Mesendoderm (in vitro differentiated cells): ENCODE measurements at regions not wholly inside any gene's neighbourhood (a gene's known extent, or its start where the extent isn't known, plus 50 kb on each side); places are given as distances from the start of the nearest gene placed in this dataset.

Experiments used
- DNase-seq: peaks from one replicate; pipeline ENCODE4 v3.0.0; 2013
- H2AK5ac ChIP-seq: 2 replicates; pipeline ENCODE4 v1.6.1; 2013; ENCODE audit warnings: low read length, inconsistent platforms
- H2BK120ac ChIP-seq: 2 replicates; pipeline ENCODE4 v1.6.1; 2013; ENCODE audit warnings: low read depth, mild to moderate bottlenecking, low read length, moderate library complexity, mixed read lengths
- H2BK15ac ChIP-seq: replicated peaks from 2 replicates; pipeline ENCODE4 v1.6.1; 2013; ENCODE audit warnings: low read depth, mild to moderate bottlenecking, moderate library complexity
- H2BK5ac ChIP-seq: 2 replicates; pipeline ENCODE4 v1.6.1; 2013; ENCODE audit warnings: low read length, inconsistent platforms
- H3K18ac ChIP-seq: 2 replicates; pipeline ENCODE4 v1.6.1; 2013; ENCODE audit warnings: mild to moderate bottlenecking, low read length, mixed read lengths
- H3K23ac ChIP-seq: one replicate; pipeline ENCODE4 v1.6.1; 2013; ENCODE audit warnings: low read length
- H3K27ac ChIP-seq: 2 replicates; pipeline ENCODE4 v1.5.1; 2013; ENCODE audit warnings: low read depth, mild to moderate bottlenecking, inconsistent platforms, low read length, moderate library complexity
- H3K27me3 ChIP-seq: 2 replicates; pipeline ENCODE4 v1.6.1; 2013; ENCODE audit warnings: low read length, control low read depth, mild to moderate bottlenecking, inconsistent platforms; ENCODE audit not compliant: insufficient read depth, poor library complexity
- H3K36me3 ChIP-seq: 2 replicates; pipeline ENCODE4 v1.6.1; 2013; ENCODE audit warnings: low read length, inconsistent platforms; ENCODE audit not compliant: control insufficient read depth, insufficient read depth
- H3K4ac ChIP-seq: one replicate; pipeline ENCODE4 v1.6.1; 2013; ENCODE audit warnings: low read depth, mild to moderate bottlenecking, low read length, moderate library complexity
- H3K4me1 ChIP-seq: 2 replicates; pipeline ENCODE4 v1.6.1; 2013; ENCODE audit warnings: low read depth, low read length, inconsistent platforms; ENCODE audit not compliant: control insufficient read depth
- H3K4me2 ChIP-seq: 2 replicates; pipeline ENCODE4 v1.6.1; 2013; ENCODE audit warnings: low read length
- H3K4me3 ChIP-seq: 2 replicates; pipeline ENCODE4 v1.5.1; 2013; ENCODE audit warnings: mild to moderate bottlenecking, low read length
- H3K56ac ChIP-seq: one replicate; pipeline ENCODE4 v1.6.1; 2013; ENCODE audit warnings: low read length
- H3K79me1 ChIP-seq: 2 replicates; pipeline ENCODE4 v1.6.1; 2013; ENCODE audit warnings: low read length, inconsistent platforms
- H3K79me2 ChIP-seq: 2 replicates; pipeline ENCODE4 v1.6.1; 2013; ENCODE audit warnings: mild to moderate bottlenecking, low read length; ENCODE audit not compliant: control insufficient read depth, insufficient read depth
- H3K9ac ChIP-seq: 2 replicates; pipeline ENCODE4 v1.6.1; 2013; ENCODE audit warnings: low read length, inconsistent platforms
- H4K5ac ChIP-seq: one replicate; pipeline ENCODE4 v1.6.1; 2013; ENCODE audit warnings: low read length
- H4K8ac ChIP-seq: one replicate; pipeline ENCODE4 v1.6.1; 2013; ENCODE audit warnings: low read depth, mild to moderate bottlenecking, control low read depth, low read length, moderate library complexity
- WGBS: extraction: QIAGEN DNeasy Blood & Tissue Kit; methylation state at CpG from one replicate; pipeline ENCODE4 v1.1.7; 2013; ENCODE audit warnings: low lambda C conversion rate, missing lambda C conversion rate; ENCODE audit not compliant: insufficient coverage; ENCODE audit errors: extremely low coverage; 5-methylcytosine and 5-hydroxymethylcytosine counted together

DNA sequence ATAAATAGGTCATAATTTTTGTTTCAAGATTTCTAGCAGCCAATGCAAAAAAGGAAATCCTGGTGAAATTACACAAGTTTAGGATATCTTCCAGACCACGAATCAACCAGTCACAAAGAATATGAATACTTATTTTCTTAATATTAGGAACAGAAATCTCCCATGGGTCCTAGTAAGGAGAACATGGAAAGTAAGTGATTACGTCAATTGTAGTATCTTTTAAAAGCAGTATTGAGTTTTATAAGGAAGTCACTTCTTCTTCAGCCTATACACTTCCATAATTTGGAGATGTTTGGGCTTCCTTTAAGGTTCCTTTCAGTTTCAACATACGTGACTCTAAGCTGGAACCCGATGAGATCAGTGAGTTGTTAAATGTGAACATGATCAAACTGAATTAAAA lies 534.5 kb downstream of the USP25 start:
- Histone ChIP-seq H3K36me3 (no peaks in the 10 kb centered on the region), H2AK5ac (no peak overlapping the region), H3K56ac (no peak overlapping the region), H3K4me2 (no peak overlapping the region), H3K79me1 (no peaks in the 10 kb centered on the region), H3K23ac (no peak overlapping the region), H3K4ac (no peak overlapping the region), H3K27me3 (no peaks in the 10 kb centered on the region), H3K18ac (no peak overlapping the region), H2BK120ac (no peak overlapping the region), H2BK5ac (no peak overlapping the region), H2BK15ac (no peak overlapping the region), H3K9ac (no peak overlapping the region), H3K27ac (no peak overlapping the region), H4K5ac (no peak overlapping the region), H3K79me2 (no peaks in the 10 kb centered on the region), H4K8ac (no peak overlapping the region), H3K4me1 (no peaks in the 10 kb centered on the region), H3K4me3 (no peak overlapping the region)
- WGBS, result no CpG with 5 or more reads among the region's 4 CpGs
- no peak for DNase-seq

DNA sequence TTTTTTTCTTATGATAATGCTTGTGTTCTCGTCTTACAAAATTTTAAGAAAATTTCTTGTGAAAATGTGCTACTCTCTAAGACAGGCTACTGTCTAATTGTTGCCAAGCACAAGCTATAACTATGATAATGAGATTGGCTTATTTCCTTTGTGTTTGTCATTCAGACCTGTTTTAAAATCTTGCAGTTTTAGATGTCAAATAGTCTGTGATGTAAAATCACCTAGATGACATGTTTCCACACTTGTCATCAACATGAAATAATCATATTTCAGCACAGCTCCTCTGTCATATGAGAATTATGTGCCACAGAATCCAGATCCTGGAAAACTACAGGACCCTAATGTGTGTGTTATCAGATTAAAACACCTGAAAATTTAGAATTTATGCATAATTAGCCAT lies 539.7 kb downstream of the USP25 start:
- no peaks in the 10 kb centered on the region for H3K27me3 ChIP-seq
- H3K9ac ChIP-seq, result no peak overlapping the region
- H3K56ac ChIP-seq, result no peak overlapping the region
- H3K4ac ChIP-seq, result no peak overlapping the region
- H2BK15ac ChIP-seq, result no peak overlapping the region
- H4K5ac ChIP-seq, result no peak overlapping the region
- H3K18ac ChIP-seq, result no peak overlapping the region
- H2BK120ac ChIP-seq, result no peak overlapping the region
- no peaks in the 10 kb centered on the region for H3K4me1 ChIP-seq
- no peak overlapping the region for H3K27ac ChIP-seq
- no peak overlapping the region for H3K23ac ChIP-seq
- no peak overlapping the region for H2BK5ac ChIP-seq
- H3K79me1 ChIP-seq, result no peaks in the 10 kb centered on the region
- no CpG with 5 or more reads among the region's 1 CpG for WGBS
- H4K8ac ChIP-seq, result no peak overlapping the region
- no peak overlapping the region for H3K4me2 ChIP-seq
- no peak overlapping the region for H2AK5ac ChIP-seq
- H3K79me2 ChIP-seq, result no peaks in the 10 kb centered on the region
- no peak for DNase-seq
- no peaks in the 10 kb centered on the region for H3K36me3 ChIP-seq
- no peak overlapping the region for H3K4me3 ChIP-seq

DNA sequence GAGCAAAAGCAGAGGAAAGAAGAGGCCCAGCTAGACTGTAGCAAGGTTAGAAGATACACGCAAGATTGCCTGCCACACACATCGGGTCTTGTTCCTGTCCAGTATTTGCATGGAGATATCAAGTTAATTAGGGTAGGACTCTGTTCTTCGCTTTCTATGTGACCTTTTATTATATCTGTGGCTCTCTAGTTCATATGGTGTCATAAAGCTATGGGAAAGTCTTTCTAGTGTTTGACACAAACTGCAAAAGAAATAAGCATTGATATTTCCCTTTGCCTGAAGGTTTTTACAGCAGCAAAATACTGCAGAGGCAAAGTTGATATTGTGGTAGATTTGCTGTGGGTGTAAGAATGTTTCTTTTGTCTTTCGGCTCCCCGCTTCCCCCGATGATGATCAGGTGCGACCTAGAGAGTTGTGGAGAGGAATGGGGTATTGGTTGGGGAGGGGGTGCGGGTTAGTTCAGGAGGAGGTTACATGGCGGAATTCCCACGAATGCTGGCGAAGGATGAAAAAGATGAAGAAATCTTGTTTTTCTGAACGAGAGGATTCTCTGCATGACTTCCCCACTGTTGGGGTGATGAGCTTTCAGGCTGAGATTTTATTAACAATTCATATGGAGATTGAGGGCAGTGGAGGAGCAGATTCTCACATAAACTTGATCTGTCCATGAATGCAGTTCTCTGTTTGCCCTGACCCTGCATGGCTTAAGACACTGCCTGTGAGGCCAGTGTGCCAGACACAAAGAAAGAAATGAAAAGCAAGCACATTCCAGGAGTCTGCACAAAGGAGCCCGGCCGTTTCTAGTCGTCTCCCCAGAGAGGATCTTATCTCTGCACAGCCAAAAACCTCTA lies 550.2 kb downstream of the USP25 start:
- no peak overlapping the region for H3K9ac ChIP-seq
- no peak overlapping the region for H3K4me2 ChIP-seq
- H2BK15ac ChIP-seq, result no peak overlapping the region
- no peak overlapping the region for H3K4me3 ChIP-seq
- H3K79me1 ChIP-seq, result no peaks in the 10 kb centered on the region
- H4K8ac ChIP-seq, result no peak overlapping the region
- peaks cover 4% of the 10 kb centered on the region for H3K4me1 ChIP-seq
- no peak overlapping the region for H2AK5ac ChIP-seq
- no peak overlapping the region for H3K56ac ChIP-seq
- peak; percentile 20 for DNase-seq
- no peak overlapping the region for H4K5ac ChIP-seq
- no peaks in the 10 kb centered on the region for H3K79me2 ChIP-seq
- peak overlapping the region; percentile 45 for H3K18ac ChIP-seq
- no peak overlapping the region for H3K4ac ChIP-seq
- H3K27me3 ChIP-seq, result no peaks in the 10 kb centered on the region
- no peak overlapping the region for H3K23ac ChIP-seq
- WGBS, result no CpG with 5 or more reads among the region's 15 CpGs
- no peak overlapping the region for H2BK120ac ChIP-seq
- H3K36me3 ChIP-seq, result no peaks in the 10 kb centered on the region
- no peak overlapping the region for H2BK5ac ChIP-seq
- H3K27ac ChIP-seq, result no peak overlapping the region

DNA sequence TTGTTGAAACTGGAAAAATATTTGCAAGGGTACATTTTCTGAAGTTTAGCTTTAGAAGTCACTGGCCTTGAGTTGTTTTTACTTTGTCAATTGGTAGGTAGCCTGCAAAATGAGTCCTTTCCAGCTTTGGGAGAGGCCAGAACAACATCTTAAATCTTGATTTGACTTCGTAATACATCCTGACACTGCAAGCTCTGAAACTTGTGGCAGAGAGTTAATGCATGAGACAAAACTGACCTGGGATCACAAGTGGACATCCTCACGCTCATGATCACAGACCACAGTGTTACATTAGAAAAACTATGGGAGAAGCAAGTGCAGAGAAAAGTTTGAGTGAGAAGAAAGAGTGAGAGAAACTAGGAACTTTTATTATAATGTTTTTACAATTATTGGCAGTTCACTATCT lies 550.9 kb downstream of the USP25 start:
- no peak for DNase-seq
- Histone ChIP-seq H3K4me3 (no peak overlapping the region), H2BK120ac (no peak overlapping the region), H4K8ac (peak overlapping the region; percentile 13), H3K4me2 (no peak overlapping the region), H3K18ac (peak overlapping the region; percentile 14), H2AK5ac (no peak overlapping the region), H4K5ac (no peak overlapping the region), H3K79me1 (no peaks in the 10 kb centered on the region), H3K23ac (no peak overlapping the region), H3K27me3 (no peaks in the 10 kb centered on the region), H3K9ac (no peak overlapping the region), H3K79me2 (no peaks in the 10 kb centered on the region), H3K4me1 (peaks cover 4% of the 10 kb centered on the region), H2BK5ac (no peak overlapping the region), H3K36me3 (no peaks in the 10 kb centered on the region), H3K27ac (no peak overlapping the region), H3K56ac (no peak overlapping the region), H3K4ac (no peak overlapping the region), H2BK15ac (peak overlapping the region; percentile 45)
- no CpG with 5 or more reads among the region's 2 CpGs for WGBS

DNA sequence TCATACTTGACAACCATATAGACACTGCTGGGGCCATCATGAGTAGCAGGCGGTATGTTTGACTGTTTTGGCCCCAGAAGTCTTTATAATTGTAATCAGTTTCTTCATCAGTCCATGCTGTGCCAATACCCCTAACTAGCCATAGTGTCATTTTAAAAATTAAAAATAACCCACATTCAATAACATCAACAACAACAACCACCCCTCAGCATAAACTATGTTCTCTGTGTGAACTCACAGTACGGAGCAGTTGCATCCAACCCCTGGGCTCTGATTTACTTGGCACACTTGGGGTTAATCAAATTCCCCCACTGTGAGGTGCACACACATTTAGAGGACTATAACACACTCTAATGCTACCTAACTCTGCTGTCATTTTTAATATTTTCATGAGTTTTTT lies 553.7 kb downstream of the USP25 start:
- no peak overlapping the region for H3K27ac ChIP-seq
- no peak overlapping the region for H2BK15ac ChIP-seq
- H3K4me1 ChIP-seq, result peaks cover 4% of the 10 kb centered on the region
- H2AK5ac ChIP-seq, result no peak overlapping the region
- H2BK5ac ChIP-seq, result no peak overlapping the region
- no peak overlapping the region for H3K18ac ChIP-seq
- H4K5ac ChIP-seq, result no peak overlapping the region
- H3K56ac ChIP-seq, result no peak overlapping the region
- no peak overlapping the region for H3K23ac ChIP-seq
- H3K9ac ChIP-seq, result no peak overlapping the region
- no CpG with 5 or more reads among the region's 2 CpGs for WGBS
- no peak overlapping the region for H3K4me2 ChIP-seq
- H3K4ac ChIP-seq, result no peak overlapping the region
- H3K27me3 ChIP-seq, result no peaks in the 10 kb centered on the region
- no peaks in the 10 kb centered on the region for H3K36me3 ChIP-seq
- no peak overlapping the region for H3K4me3 ChIP-seq
- no peak for DNase-seq
- no peaks in the 10 kb centered on the region for H3K79me1 ChIP-seq
- H3K79me2 ChIP-seq, result no peaks in the 10 kb centered on the region
- no peak overlapping the region for H2BK120ac ChIP-seq
- H4K8ac ChIP-seq, result no peak overlapping the region
